Mucosa of rectum (tissue), 2 donors: ENCODE measurements at regions not wholly inside any gene's neighbourhood (a gene's known extent, or its start where the extent isn't known, plus 50 kb on each side); places are given as distances from the start of the nearest gene placed in this dataset.

ENCODE experiments used
- H3K27ac ChIP-seq, 2 donors: one replicate each; pipeline ENCODE4 v1.7.0; 2013; ENCODE audit warnings: inconsistent platforms in 2 of 2, low read depth in 2 of 2, low read length in 2 of 2
- H3K27me3 ChIP-seq, 2 donors: one replicate each; pipeline ENCODE4 v1.7.0; 2013; ENCODE audit warnings: low read length in 2 of 2; ENCODE audit not compliant: control insufficient read depth in 2 of 2, insufficient read depth in 2 of 2
- H3K36me3 ChIP-seq, 2 donors: one replicate each; pipeline ENCODE4 v1.7.0; 2013; ENCODE audit warnings: low read length in 2 of 2; ENCODE audit not compliant: control insufficient read depth in 2 of 2, insufficient read depth in 2 of 2
- H3K4me1 ChIP-seq, 2 donors: one replicate each; pipeline ENCODE4 v1.7.0; 2013; ENCODE audit warnings: low read length in 2 of 2, mild to moderate bottlenecking in 1 of 2; ENCODE audit not compliant: control insufficient read depth in 2 of 2, insufficient read depth in 2 of 2
- H3K4me3 ChIP-seq, 2 donors: one replicate each; pipeline ENCODE4 v1.7.0; 2013; ENCODE audit warnings: low read length in 2 of 2
- H3K9ac ChIP-seq, 2 donors: one replicate each; pipeline ENCODE4 v1.7.0; 2013; ENCODE audit warnings: low read length in 2 of 2, low read depth in 1 of 2, mild to moderate bottlenecking in 1 of 2
- H3K9me3 ChIP-seq, 2 donors: one replicate each; pipeline ENCODE4 v1.7.0; 2013; ENCODE audit warnings: low read length in 2 of 2; ENCODE audit not compliant: control insufficient read depth in 2 of 2
- donor health status: healthy.
- donor health status: Normal muscosa, but diverticular disease.

GRCh38 chr10:131574707-131575430, 263.3 kb upstream of the TCERG1L start:
- Histone ChIP-seq H3K4me1 (no peaks in the 10 kb centered on the region), H3K9ac (no peak overlapping the region), H3K4me3 (no peak overlapping the region), H3K9me3 (peaks cover 0 to 2% of the 10 kb centered on the region in 2 donors), H3K36me3 (no peaks in the 10 kb centered on the region), H3K27me3 (no peaks in the 10 kb centered on the region), H3K27ac (no peak overlapping the region)

GRCh38 chr10:131575877-131576276, 264.4 kb upstream of the TCERG1L start:
- no peak overlapping the region for H3K4me3 ChIP-seq

GRCh38 chr10:131576341-131577177, 265.0 kb upstream of the TCERG1L start:
- H3K36me3 ChIP-seq, result no peaks in the 10 kb centered on the region
- no peak overlapping the region for H3K27ac ChIP-seq
- H3K4me3 ChIP-seq, result no peak overlapping the region
- no peak overlapping the region for H3K9ac ChIP-seq
- H3K27me3 ChIP-seq, result no peaks in the 10 kb centered on the region
- no peaks in the 10 kb centered on the region for H3K9me3 ChIP-seq
- H3K4me1 ChIP-seq, result no peaks in the 10 kb centered on the region

More at GRCh38 chr10:131575877-131576276, 264.4 kb upstream of the TCERG1L start:
- H3K27me3 ChIP-seq, result no peaks in the 10 kb centered on the region
- no peaks in the 10 kb centered on the region for H3K36me3 ChIP-seq
- H3K27ac ChIP-seq, result no peak overlapping the region
- no peaks in the 10 kb centered on the region for H3K4me1 ChIP-seq
- H3K9me3 ChIP-seq, result no peaks in the 10 kb centered on the region
- no peak overlapping the region for H3K9ac ChIP-seq

GRCh38 chr10:131577178-131577555, 265.6 kb upstream of the TCERG1L start:
- H3K4me3 ChIP-seq, result no peak overlapping the region
- H3K27me3 ChIP-seq, result no peaks in the 10 kb centered on the region
- no peak overlapping the region for H3K27ac ChIP-seq
- no peaks in the 10 kb centered on the region for H3K9me3 ChIP-seq
- H3K9ac ChIP-seq, result no peak overlapping the region
- H3K4me1 ChIP-seq, result no peaks in the 10 kb centered on the region
- no peaks in the 10 kb centered on the region for H3K36me3 ChIP-seq

GRCh38 chr10:131577786-131578471, 266.4 kb upstream of the TCERG1L start:
- no peak overlapping the region for H3K27ac ChIP-seq
- H3K9me3 ChIP-seq, result no peaks in the 10 kb centered on the region
- H3K4me1 ChIP-seq, result no peaks in the 10 kb centered on the region
- H3K27me3 ChIP-seq, result no peaks in the 10 kb centered on the region
- H3K4me3 ChIP-seq, result no peak overlapping the region
- H3K9ac ChIP-seq, result no peak overlapping the region
- H3K36me3 ChIP-seq, result no peaks in the 10 kb centered on the region

GRCh38 chr10:131578472-131578970, 267.0 kb upstream of the TCERG1L start:
- no peaks in the 10 kb centered on the region for H3K4me1 ChIP-seq
- H3K36me3 ChIP-seq, result no peaks in the 10 kb centered on the region

GRCh38 chr10:131579251-131580071, 267.9 kb upstream of the TCERG1L start:
- Histone ChIP-seq H3K4me1 (no peaks in the 10 kb centered on the region), H3K9ac (no peak overlapping the region), H3K4me3 (no peak overlapping the region)

More at GRCh38 chr10:131578472-131578970, 267.0 kb upstream of the TCERG1L start:
- Histone ChIP-seq H3K9me3 (no peaks in the 10 kb centered on the region), H3K4me3 (no peak overlapping the region), H3K27me3 (no peaks in the 10 kb centered on the region), H3K9ac (no peak overlapping the region), H3K27ac (no peak overlapping the region)

GRCh38 chr10:131580076-131580652, 268.6 kb upstream of the TCERG1L start:
- Histone ChIP-seq H3K9me3 (no peaks in the 10 kb centered on the region), H3K4me3 (no peak overlapping the region), H3K4me1 (no peaks in the 10 kb centered on the region), H3K9ac (no peak overlapping the region), H3K27me3 (no peaks in the 10 kb centered on the region), H3K27ac (no peak overlapping the region), H3K36me3 (no peaks in the 10 kb centered on the region)

More at GRCh38 chr10:131579251-131580071, 267.9 kb upstream of the TCERG1L start:
- no peaks in the 10 kb centered on the region for H3K36me3 ChIP-seq
- H3K27ac ChIP-seq, result no peak overlapping the region
- H3K9me3 ChIP-seq, result no peaks in the 10 kb centered on the region
- H3K27me3 ChIP-seq, result no peaks in the 10 kb centered on the region

- H3K9ac ChIP-seq, result no peak overlapping the region
- H3K4me3 ChIP-seq, result no peak overlapping the region
- H3K27ac ChIP-seq, result no peak overlapping the region
- no peaks in the 10 kb centered on the region for H3K4me1 ChIP-seq
- no peaks in the 10 kb centered on the region for H3K27me3 ChIP-seq
- H3K9me3 ChIP-seq, result no peaks in the 10 kb centered on the region
- no peaks in the 10 kb centered on the region for H3K36me3 ChIP-seq
Measured at GRCh38 chr10:131580674-131581073, 269.2 kb upstream of the TCERG1L start.
